Glutamatergic neuron (in vitro differentiated cells): ENCODE measurements at regions not wholly inside any gene's neighbourhood (a gene's known extent, or its start where the extent isn't known, plus 50 kb on each side); places are given as distances from the start of the nearest gene placed in this dataset.

Source experiments
- DNase-seq: peaks from one replicate; pipeline ENCODE4 v3.0.0; 2022
- H3K27ac Mint-ChIP-seq: one replicate; pipeline ENCODE4 v1.8.0; 2020; ENCODE audit warnings: mild to moderate bottlenecking, mixed read lengths, inconsistent platforms; ENCODE audit not compliant: unreplicated experiment
- H3K27me3 Mint-ChIP-seq: one replicate; pipeline ENCODE4 v1.8.0; 2020; ENCODE audit warnings: mild to moderate bottlenecking, moderate library complexity, mixed read lengths, inconsistent platforms; ENCODE audit not compliant: unreplicated experiment
- H3K36me3 Mint-ChIP-seq: one replicate; pipeline ENCODE4 v1.8.0; 2020; ENCODE audit warnings: mild to moderate bottlenecking, mixed read lengths, inconsistent platforms; ENCODE audit not compliant: unreplicated experiment
- H3K4me1 Mint-ChIP-seq: one replicate; pipeline ENCODE4 v1.8.0; 2020; ENCODE audit warnings: mild to moderate bottlenecking, low read depth, mixed read lengths, inconsistent platforms; ENCODE audit not compliant: unreplicated experiment
- H3K4me3 Mint-ChIP-seq: one replicate; pipeline ENCODE4 v1.8.0; 2020; ENCODE audit warnings: mild to moderate bottlenecking, mixed read lengths, inconsistent platforms; ENCODE audit not compliant: unreplicated experiment
- H3K9me3 Mint-ChIP-seq: one replicate; pipeline ENCODE4 v1.8.0; 2020; ENCODE audit warnings: mild to moderate bottlenecking, moderate library complexity, mixed read lengths, inconsistent platforms; ENCODE audit not compliant: unreplicated experiment
- TF ChIP-seq, protein P1 (sequence below): fragments of 200-600 bp; sonication (generic); IDR thresholded peaks from one replicate; pipeline ENCODE4 v1.5.0; 2021; ENCODE audit not compliant: partially characterized antibody, unreplicated experiment

DNA sequence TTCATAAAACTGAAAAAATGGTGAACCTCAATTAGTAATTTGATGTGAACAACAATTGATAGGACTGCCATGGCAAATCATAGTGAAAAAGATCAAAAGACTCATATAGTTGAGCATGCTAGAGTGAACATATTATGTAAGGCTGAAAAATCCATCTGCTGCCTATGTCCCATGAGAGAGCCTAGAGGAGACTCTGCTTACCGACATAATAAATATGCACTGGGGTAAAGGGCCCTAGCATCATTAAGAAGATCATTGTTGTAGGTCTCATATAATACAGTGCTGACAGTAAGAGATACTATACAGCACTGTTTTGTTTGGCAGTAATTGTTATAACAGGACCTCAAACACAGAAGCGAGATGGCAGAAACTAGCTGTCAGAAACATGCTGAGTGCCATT is 229.0 kb downstream of the PABPC4L start:
- Mint-ChIP-seq H3K9me3 (no peaks in the 10 kb centered on the region), H3K4me1 (peaks cover 12% of the 10 kb centered on the region), H3K36me3 (no peaks in the 10 kb centered on the region), H3K27ac (peak overlapping the region; percentile 19), H3K4me3 (no peak overlapping the region), H3K27me3 (no peaks in the 10 kb centered on the region)
- TF ChIP-seq, protein P1, sequence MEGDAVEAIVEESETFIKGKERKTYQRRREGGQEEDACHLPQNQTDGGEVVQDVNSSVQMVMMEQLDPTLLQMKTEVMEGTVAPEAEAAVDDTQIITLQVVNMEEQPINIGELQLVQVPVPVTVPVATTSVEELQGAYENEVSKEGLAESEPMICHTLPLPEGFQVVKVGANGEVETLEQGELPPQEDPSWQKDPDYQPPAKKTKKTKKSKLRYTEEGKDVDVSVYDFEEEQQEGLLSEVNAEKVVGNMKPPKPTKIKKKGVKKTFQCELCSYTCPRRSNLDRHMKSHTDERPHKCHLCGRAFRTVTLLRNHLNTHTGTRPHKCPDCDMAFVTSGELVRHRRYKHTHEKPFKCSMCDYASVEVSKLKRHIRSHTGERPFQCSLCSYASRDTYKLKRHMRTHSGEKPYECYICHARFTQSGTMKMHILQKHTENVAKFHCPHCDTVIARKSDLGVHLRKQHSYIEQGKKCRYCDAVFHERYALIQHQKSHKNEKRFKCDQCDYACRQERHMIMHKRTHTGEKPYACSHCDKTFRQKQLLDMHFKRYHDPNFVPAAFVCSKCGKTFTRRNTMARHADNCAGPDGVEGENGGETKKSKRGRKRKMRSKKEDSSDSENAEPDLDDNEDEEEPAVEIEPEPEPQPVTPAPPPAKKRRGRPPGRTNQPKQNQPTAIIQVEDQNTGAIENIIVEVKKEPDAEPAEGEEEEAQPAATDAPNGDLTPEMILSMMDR, result no peak
- no peak for DNase-seq

DNA sequence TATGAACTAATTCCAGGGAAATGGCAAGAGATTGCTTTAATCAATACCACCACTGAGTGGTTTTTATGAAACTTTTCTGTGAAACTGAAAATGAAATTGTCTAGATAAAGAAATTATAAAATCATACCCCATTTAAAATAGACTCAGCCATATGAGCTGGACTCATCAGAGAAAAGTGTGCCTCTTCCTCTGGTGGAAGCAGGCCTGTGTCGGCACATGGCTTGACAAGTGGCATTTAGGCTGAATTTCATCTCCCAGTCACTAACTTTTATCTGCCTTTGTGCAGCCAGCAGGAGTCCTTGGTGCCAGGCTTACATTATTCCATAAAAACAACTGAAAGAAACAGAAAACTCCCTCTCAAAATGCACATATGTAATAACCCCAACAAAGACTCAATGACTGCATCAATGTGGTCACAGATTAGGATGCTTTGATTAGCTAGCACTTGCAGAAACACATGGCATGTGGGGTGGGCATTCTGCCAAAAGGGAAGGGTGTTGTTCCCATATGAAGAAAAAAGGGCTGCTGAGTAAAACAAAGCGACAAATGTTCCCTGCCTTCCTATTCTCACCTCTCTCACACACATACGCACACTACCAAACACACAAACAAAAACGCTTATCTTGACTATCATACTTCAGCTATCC is 232.3 kb downstream of the PABPC4L start:
- Mint-ChIP-seq H3K4me1 (peaks cover 12% of the 10 kb centered on the region), H3K36me3 (no peaks in the 10 kb centered on the region), H3K9me3 (peaks cover 2% of the 10 kb centered on the region), H3K27me3 (no peaks in the 10 kb centered on the region), H3K27ac (no peak overlapping the region), H3K4me3 (no peak overlapping the region)
- no peak for DNase-seq
- TF ChIP-seq, protein P1, result no peak

DNA sequence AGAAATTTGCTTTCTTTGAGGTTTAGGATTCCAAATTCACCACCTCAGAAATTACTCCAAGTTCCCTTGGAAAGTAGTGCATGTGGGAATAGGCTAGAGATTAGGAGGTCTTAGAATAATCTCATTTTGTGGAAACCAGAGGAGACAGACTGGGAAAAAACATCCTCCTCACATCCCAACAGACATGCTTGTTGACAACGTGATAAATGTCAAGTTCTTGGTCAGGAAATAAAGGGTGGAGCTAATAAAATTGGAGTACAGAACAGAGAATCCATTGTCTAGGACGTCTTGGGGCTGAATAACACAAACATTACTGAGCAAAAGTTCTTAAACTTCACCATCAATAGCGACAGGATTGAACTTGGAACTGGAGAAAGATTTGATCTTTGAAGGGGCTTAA is 233.4 kb downstream of the PABPC4L start:
- Mint-ChIP-seq H3K36me3 (no peaks in the 10 kb centered on the region), H3K9me3 (peaks cover 2% of the 10 kb centered on the region), H3K4me3 (no peak overlapping the region), H3K27ac (no peak overlapping the region), H3K27me3 (no peaks in the 10 kb centered on the region), H3K4me1 (peaks cover 12% of the 10 kb centered on the region)
- DNase-seq, result no peak
- TF ChIP-seq, protein P1, result no peak

DNA sequence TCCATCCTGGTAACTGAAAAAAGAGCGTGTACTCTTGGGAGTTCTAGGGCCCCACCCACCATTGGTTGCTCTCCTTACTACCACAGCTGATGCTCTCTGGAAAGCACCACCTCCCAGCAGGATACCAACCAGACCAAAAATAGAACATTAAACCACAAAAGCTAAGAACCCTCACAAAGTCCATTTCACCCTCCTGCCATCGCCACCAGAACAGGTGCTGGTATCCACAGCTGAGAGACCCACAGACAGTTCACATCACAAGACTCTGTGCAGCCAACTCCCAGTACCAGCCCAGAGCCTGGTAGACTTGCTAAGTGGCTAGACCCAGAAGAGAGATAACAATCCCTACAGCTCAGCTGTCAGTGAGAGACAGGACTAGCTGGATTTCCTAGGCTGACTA is 240.6 kb downstream of the PABPC4L start:
- TF ChIP-seq, protein P1, result no peak
- Mint-ChIP-seq H3K27ac (no peak overlapping the region), H3K9me3 (peaks cover 6% of the 10 kb centered on the region), H3K27me3 (no peaks in the 10 kb centered on the region), H3K36me3 (no peaks in the 10 kb centered on the region), H3K4me1 (peaks cover 2% of the 10 kb centered on the region), H3K4me3 (no peak overlapping the region)
- no peak for DNase-seq

DNA sequence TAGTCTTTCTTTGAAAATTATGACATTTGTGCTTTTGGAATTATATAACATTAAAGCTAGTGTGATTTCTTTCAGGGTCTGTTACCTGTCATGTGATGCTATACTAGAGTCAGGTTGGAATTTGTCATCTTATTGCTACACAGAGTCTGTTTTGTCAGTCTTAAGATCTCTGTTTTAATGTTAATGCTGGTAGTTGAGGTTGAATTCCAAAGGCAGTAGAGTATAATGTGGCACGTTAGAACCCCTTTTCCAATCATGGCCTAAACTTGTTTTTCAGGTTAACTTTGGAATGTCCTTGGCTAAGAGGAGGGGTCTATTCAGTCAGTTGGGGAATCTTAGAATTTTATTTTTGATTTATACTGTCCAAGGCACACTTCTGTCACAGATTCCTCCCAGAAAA is 258.5 kb downstream of the PABPC4L start:
- H3K9me3 Mint-ChIP-seq, result no peaks in the 10 kb centered on the region
- H3K4me3 Mint-ChIP-seq, result no peak overlapping the region
- DNase-seq, result no peak
- H3K27ac Mint-ChIP-seq, result no peak overlapping the region
- TF ChIP-seq, protein P1, result no peak
- H3K4me1 Mint-ChIP-seq, result peaks cover 3% of the 10 kb centered on the region
- no peaks in the 10 kb centered on the region for H3K36me3 Mint-ChIP-seq
- no peaks in the 10 kb centered on the region for H3K27me3 Mint-ChIP-seq
